RCC 7860 (cell line): ENCODE measurements at regions not wholly inside any gene's neighbourhood (a gene's known extent, or its start where the extent isn't known, plus 50 kb on each side); places are given as distances from the start of the nearest gene placed in this dataset.

Experiments
- DNase-seq: peaks from one replicate; pipeline ENCODE4 v3.0.0-alpha.2; 2015; ENCODE audit warnings: low spot score
- FAIRE-seq: peaks from 2 replicates; lab custom pipeline; 2012; peaks lifted over from hg19 to GRCh38; lab: Jason Lieb, UNC

DNA sequence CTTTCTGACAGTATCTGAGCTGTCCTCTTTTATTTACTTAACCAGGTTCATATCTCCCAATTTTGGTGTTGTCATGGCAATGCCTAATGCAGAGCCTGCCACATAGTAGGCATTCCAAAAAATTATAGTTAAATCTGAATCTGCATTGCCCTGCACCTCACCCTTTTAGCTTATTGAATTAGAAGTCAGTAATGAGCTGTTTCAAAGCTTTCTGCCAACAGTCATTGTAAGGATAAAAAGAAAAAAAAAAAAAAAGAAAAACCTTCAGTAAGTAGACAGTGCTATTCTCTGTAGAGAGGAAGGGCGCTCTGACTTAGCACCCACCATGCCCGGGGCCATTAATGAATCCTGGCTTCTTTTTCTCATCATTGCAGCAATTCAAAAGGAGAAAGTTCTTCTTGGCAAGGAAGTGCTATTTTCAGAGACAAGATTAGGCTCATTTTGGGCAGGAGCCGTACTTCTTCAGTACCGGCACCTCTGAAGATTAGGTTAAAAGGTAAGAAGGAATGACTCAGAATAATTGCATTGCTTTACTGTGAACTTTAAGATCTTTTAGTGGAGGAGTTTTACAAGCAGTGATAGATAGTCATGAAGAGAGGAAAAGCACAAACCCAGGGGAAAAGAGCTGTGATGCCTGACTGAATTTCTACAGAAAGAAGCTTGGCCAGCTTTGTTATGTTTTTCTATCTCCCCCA lies 2041.2 kb upstream of the PIK3C3 start:
- no peak for DNase-seq
- FAIRE-seq, result no peak

DNA sequence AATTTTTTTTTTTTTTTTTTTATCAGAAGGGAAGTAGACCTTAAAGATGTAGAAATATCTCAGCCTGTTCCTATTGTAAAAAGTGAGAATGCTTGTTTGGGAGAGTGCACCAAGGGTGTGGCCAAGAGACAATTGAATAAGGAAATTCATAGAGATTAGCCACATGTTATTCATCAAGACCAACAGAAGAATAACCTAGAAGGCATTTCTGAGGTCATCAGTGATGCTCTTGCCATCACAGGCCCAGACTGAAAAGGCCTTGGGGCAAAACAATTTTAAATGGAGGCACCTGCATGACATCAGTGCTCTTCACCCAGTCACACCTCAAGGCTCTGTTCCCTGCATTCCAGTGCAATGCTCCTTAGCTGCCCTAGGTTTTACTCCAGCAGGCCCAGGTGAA lies 2043.3 kb upstream of the PIK3C3 start:
- FAIRE-seq, result no peak
- DNase-seq, result no peak

DNA sequence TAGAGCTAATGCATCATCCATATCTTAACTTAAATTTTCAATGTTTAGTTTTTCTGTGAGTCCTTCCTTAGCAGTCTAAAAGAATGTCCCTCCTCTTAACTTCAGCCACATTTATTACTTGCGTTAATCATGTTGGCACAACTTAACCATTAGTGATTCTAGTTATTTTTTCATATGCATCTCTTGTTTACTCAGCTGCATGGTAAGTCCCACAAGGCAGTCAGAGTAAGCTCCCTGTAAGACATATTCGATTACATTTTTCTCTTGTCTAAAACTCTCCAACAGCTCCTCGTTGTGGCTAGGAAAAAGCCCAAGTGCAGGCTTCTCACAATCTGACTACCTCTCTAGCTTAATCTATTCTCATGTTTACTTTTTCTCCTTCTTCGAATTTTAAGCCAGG lies 2045.3 kb upstream of the PIK3C3 start:
- no peak for DNase-seq
- no peak for FAIRE-seq

DNA sequence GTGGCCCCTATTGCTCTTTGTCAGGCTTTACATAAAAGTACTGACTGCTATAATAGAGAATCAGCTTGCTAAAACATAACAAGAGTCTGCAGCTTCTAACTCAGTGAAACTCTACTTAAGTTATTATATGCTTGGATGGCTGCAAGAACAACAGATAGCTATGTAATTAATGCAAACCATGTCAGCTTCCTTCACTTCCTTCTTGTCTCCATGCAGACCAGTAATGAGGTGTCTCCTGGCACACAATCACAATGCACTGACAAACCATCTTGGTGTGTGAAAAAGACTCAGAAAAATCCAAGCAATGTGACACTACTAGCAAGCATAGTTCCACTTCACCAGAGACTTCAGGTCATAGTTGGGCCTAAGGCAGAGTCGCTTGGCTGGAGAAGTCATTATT lies 2068.9 kb upstream of the PIK3C3 start:
- FAIRE-seq, result no peak
- DNase-seq, result no peak

DNA sequence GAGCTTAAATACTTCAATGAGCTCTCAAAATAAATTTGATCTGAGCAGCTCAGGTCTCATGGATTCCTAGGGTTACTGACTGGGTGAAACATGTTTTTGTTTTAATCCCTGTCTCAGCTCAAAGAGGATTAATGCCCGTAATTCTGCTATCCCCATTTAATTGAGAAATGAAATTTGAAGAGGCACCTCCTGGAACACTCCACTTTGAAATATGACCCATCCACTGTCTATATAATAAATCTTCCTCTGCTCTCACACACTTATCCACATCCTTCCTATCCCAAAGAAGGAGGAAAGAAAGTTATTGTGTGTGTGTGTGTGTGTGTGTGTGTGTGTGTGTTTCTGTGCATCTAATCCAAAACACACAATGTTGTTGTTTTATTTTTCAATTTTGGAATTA lies 2082.4 kb upstream of the PIK3C3 start:
- no peak for FAIRE-seq

DNA sequence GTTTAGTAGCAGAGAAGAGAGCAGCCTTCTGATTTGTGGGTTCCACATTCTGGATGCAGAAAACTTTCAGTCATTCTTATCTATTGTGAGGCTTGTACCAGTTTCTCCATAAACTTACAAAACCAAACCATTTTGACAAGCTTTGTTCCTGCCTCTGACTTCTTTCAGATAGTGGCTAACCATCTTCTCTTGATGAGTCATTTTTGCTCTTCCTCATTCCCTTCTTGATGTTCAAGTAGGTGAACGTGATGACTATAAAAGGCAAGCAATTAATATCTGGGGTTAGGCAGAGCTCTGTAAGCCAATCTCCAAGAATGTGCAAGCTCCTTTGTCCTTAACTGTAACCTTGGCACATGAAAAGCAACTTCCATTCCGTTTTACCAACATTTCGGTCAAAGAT lies 2083.1 kb upstream of the PIK3C3 start:
- DNase-seq, result no peak
- FAIRE-seq, result no peak

More for the DNA sequence above, 2082.4 kb upstream of the PIK3C3 start:
- DNase-seq, result no peak

DNA sequence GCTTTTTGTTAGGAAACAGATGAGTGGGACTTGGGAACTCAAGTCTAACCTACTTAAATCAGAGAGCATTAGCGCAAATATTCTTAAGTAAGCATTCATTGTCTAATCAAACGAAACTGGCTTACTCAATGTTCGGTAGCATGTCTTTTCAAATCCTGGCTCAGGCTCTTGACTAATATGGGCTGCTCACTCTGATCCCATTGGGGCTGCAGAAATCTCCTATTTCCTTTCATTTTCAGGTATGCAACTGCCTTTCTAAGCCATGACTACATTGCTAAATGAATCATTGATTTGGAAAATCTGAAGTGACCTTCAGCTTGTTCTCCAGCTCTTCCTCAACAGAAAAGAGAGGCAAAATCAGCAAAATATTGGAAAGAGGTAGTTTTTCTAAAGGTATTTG lies 2084.4 kb upstream of the PIK3C3 start:
- DNase-seq (no peak), FAIRE-seq (no peak)

DNA sequence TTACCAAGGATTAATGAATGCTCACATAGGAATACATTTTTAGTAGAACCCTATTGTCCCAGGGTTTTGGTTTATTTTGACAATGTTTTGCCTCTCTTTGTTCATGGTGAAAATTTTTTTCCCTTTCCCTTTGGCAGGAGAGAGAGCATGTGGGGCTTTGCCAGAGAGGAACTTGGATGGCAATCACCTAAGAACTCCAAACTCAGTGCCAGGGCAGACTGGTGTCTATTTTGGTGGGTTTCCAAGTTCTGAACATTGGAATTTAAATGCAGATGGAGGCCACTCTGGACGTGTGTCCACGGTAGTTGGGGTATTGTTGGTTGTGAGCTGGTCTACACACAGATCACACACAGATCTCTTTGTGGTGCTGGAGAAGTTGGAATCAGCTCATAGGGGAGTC lies 2091.1 kb upstream of the PIK3C3 start:
- FAIRE-seq, result no peak

DNA sequence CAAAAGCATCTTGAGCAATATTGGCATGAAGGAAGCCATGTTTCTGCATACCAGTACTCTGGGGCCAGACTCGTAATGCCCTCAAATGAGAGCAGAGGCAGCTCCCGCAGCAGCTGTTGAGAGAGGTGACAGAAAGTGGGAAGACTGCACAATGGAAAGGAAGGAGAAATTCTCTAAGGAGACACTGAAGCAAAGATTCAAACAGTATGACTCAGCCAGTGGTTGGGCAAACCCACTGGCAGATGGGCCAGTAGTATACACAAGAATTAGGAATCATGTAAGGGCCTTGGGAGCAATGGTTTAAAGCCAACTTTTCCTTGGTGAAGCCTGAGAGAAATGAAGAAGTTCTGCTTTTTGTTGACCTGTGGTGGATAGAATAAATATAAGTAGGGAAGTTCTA lies 2092.7 kb upstream of the PIK3C3 start:
- FAIRE-seq (no peak), DNase-seq (no peak)

More for the DNA sequence above, 2091.1 kb upstream of the PIK3C3 start:
- DNase-seq, result no peak

DNA sequence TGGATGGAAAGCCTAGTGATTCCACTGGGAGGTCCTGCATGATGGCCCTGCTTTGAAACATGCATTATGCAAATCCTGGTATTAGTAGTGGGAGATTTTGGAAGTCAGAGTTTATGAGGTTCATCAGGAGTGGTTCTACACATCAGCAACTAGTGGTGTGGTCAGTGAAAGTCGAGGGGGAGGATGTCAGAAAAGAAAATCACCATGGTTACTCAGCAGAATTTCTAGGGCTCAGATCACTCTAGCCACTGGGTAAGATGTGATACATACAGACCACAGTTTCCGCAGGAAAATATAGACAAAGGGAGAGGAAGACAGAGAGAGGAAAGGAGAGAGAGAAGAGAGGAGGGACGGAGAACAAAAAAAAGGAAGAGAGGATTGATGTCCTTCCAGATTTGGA lies 2100.7 kb upstream of the PIK3C3 start:
- no peak for DNase-seq

DNA sequence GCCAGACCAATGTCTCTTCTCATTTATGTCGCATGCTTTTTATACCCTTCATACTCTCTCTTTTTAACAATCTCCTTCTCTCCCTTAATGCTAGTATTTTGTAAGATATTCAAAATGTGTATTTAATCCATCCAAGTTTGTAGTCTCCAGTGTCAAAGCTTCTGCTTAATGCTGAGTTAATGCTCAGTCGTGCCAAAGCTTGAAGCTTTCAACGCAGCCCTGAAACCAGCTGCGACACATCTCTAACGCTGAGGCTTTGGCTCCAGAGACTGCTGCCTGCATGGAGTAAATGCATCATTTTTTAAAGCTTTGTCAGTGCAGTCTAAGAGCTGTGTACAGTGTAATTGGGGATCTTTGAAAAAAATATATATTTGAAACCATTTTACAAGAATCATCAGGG lies 2108.8 kb upstream of the PIK3C3 start:
- no peak for DNase-seq
- FAIRE-seq, result no peak

More for the DNA sequence above, 2100.7 kb upstream of the PIK3C3 start:
- no peak for FAIRE-seq

DNA sequence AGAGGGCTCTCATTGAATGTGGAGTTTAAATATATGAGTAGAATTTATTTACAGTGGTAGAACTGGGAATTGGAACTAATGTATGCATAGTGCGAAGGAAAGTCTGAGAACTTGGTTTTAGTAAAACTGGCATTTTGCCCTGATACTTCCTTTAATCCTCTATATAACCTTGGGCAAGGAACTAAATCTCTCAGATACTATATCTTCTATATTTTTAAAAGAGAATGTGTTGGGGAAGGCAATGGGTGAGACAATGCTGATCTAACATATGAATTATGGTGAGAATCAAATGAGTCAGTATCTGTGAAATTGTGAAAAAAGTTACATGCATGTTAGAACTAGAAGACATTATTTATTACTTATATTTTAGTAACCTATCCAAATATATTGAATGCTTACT lies 2109.4 kb upstream of the PIK3C3 start:
- no peak for FAIRE-seq

DNA sequence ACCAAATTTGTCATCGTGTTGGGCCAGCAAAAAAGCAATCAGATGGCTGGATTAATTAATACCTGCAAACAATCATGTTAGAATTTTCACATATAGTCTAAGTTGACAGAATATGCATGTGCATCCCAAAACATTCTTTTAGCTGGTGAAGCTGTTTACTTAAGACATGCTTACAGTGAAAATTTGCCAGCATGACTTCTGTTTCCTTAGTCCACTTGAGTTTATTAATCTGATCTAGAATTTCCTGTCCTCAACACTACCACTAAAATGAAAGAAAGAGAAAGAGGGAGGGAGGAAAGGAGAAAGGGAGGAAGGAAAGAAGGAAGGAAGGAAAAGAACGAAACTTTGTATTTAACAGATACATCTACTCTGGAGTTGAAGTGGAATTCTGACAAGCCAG lies 2109.9 kb upstream of the PIK3C3 start:
- DNase-seq (no peak), FAIRE-seq (no peak)

More for the DNA sequence above, 2109.4 kb upstream of the PIK3C3 start:
- DNase-seq, result no peak

DNA sequence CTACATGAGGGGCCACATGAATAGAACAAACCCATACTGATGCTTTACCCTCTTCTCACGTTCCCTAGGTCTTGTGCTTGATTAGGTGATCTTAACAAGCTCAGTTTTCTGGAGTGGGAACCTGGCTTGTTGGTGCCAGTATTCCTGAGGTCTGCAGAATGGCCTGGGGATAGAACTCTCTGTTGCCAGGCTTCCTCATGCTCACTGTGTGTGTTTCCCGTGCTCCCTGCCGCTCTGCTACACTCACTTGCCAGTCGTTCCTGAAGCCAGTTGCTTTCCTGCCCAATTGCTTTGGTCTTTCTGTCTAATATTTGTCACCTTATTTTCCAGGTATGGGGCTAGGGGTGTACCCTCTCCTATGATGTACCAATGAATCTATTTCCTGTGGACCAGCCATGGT lies 2111.5 kb upstream of the PIK3C3 start:
- FAIRE-seq, result no peak
- DNase-seq, result no peak

DNA sequence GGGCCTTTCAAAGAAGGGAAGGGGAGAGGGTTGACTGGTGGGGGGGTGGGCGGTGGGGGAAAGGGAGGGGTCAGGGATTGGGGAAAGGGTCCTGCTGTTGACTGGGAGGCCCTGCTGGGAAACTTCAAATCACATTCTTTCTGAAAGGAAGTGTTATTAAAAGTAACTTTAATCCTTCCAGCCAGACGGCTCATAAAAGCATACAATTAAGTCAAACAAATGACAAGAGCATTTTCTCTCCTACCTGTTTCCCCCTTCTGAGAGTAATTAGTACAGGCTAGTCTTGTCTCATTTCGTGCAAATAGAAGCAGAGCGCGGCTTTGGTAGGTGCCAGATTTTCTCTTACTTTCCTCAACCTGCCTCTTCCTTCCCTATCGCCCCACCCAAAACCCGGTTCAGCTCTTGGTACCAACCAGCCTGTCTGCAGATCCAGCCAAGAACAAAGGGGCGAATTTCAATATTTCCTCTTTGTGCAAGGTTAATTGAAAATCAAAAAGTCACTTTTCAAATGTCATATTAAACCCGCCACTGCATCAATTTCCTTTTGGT lies 2112.6 kb upstream of the PIK3C3 start:
- no peak for FAIRE-seq

DNA sequence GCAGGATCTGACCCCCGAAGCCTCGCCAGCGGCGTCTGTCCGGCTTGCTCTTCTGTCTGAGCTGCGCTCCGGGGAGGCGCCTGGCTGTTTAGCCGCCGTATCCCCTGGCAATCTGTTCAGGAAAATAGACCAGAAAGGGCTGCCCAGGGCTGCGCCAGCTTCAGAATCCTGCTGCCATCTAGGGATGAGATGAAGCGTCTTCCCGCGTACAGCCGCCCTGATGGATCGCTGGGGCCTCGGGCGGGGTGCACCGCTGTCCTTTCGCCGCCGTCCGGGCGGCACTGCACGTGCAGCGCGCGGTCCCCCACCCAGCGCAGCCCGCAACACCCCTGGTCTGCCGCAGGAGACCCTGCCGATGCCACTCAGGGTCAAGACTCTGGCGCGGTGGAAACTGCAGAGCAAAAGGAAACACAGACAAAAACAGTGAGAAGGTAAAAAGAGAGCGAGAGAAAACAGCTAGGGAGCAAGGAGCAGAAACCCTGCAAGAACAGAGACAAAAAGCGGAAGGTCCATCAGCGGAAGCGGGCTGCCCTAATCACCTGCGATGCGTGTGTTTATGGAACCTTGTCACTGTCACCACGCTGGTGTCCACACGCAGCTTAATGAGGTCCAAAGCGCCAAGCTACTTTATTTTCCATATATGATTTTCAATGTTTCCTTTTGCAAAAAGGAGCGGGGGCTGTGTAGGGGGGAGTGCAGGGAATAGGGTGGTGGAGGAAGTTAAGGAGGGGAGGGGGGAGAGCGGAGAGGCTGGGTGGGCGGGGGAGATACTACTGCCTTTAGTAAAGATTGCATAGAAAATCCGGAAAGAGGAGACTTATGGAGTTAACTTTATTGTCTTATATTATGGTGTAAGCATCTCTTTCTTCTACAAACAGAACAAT lies 2113.3 kb upstream of the PIK3C3 start:
- FAIRE-seq (no peak), DNase-seq (no peak)

More for the DNA sequence above, 2112.6 kb upstream of the PIK3C3 start:
- DNase-seq, result no peak

DNA sequence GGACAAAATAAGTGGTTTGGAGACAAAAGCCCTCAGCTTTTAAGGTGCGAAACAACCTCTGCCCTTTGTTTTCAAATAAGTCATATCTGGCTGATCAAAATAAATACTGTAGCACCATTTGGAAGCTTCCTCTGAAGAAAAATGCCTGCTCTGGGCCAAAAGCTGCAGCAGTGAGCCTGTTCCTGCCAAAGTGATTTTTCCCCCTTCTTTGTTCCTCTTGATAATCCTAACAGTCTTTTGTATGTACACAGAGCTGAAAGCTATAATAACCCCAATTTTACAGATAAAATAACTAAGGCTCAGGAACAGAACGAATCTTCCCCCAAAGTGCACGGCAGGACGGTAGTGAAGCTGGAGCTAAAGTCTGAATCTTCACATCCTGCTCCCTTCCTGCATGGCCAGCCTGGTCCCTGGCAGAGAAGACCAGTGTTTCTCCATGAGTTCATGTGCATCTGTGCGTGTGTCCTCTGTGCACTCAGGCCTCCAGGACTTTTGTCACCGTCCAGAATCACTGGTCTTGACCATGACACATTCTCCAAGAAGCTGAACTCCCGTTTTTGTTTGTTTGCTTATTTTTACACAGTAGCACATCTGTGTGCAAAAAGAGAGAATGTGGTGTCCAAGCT lies 2114.1 kb upstream of the PIK3C3 start:
- FAIRE-seq, result no peak
- no peak for DNase-seq

DNA sequence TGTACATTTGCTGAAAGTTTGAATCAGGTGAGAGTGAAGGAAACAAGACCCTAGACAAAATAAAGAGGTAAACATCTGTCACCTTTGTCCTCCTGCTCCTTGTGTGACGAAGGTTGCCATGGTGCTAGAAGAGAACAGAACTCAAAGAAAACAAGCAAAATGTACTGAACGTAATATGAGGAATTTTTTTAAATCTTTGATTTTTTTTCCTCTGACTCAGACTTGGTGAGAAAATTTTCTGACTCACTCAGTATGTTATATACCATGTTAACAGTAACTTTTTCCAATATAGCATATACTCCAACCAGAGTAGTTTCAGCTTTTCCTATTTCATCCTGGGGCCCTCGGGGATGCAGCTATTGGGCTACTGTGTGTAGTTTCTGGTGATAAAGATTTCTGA lies 2114.6 kb upstream of the PIK3C3 start:
- FAIRE-seq, result no peak
- no peak for DNase-seq

DNA sequence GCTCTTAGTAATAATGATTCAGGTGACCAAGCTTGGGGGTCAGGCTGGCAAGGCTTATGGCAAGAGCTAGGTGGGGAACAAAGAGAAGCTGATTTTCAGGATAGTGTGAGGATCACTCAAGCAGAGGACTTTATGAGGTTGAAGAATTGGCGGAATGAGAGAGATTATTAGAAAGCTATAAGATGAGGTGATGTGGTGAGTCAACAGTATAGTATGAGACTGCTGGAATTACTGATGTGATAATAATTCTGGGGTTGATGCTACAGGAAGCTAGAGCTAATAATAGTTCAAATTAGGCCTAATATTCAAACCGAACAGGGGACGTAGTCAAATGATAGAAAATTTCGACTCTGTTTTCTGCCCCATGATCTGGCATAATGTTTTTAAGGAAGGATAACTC lies 2115.3 kb upstream of the PIK3C3 start:
- FAIRE-seq (no peak), DNase-seq (no peak)

DNA sequence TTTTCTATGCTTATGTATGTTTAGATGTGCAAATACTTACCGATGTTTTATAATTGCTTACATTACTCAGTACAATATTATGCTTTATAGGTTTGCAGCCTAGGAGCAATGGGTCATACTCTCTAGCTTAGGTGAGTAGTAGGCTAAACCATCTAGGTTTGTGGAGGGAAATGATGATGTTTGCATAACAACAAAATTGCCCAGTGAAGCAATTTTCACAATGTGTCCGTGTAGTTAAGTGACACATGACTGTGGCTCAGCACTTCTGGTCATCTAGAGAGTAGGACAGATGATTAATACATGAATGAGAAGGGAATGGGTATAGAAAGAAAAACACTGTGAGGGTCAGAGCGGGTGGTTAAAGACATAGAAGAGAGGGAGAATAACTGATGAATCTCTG lies 2116.2 kb upstream of the PIK3C3 start:
- DNase-seq (no peak), FAIRE-seq (no peak)

DNA sequence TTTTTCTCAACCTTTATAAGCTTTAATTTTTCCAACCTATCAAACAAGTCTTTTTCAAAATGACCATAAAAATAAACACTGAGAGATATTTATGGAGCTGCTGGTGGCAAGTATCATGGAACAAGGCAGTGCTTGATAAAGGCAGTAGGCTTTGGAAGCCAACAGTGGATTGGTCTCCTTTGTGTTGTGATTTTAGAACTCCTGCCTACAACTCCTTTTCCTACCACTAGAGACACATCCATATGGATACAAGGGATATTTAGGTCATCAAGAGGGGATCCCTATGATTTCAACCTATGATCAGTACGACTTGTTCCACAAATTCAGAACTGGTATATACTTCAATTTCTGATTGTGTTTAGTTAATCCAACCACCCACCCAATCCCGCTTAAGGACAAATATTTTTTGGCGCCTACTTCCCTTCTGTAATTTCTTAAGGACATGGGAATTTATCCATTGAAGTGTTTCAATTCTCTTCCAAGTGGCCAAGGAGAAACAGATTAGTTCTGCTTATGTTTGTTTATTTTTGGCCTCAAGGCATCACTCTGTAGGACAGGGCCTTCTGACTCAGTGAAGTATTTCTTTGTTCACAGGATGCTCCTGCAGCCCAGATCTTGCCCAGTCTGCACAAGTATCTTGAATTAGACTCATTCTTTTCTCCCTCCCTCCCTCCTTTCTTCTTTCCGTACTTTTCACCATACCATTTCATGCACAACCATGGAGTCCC lies 2119.6 kb upstream of the PIK3C3 start:
- DNase-seq (no peak), FAIRE-seq (no peak)
